ENCODE measurements at regions not wholly inside any gene's neighbourhood (a gene's known extent, or its start where the extent isn't known, plus 50 kb on each side); places are given as distances from the start of the nearest gene placed in this dataset.

DNA sequence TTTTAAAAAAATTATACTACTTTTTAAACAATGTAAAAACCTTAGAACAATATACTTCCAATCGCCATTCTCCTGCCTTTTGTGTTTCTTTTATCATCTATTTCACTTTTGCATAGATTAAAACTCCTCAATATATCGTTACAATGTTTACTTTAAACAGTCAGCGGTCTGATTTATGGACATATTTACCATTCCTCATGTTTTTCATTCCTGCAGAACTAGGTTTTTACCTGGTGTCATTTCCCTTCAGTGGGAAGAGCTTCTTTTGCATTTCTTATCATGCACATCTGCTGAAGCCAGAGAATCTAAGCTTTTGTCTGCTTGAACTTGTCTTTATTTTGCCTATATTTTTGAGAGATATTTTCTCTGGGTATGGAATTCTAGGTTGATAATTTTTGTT lies 277.4 kb upstream of the PLXNA2 start:
- TF ChIP-seq, protein P1, sequence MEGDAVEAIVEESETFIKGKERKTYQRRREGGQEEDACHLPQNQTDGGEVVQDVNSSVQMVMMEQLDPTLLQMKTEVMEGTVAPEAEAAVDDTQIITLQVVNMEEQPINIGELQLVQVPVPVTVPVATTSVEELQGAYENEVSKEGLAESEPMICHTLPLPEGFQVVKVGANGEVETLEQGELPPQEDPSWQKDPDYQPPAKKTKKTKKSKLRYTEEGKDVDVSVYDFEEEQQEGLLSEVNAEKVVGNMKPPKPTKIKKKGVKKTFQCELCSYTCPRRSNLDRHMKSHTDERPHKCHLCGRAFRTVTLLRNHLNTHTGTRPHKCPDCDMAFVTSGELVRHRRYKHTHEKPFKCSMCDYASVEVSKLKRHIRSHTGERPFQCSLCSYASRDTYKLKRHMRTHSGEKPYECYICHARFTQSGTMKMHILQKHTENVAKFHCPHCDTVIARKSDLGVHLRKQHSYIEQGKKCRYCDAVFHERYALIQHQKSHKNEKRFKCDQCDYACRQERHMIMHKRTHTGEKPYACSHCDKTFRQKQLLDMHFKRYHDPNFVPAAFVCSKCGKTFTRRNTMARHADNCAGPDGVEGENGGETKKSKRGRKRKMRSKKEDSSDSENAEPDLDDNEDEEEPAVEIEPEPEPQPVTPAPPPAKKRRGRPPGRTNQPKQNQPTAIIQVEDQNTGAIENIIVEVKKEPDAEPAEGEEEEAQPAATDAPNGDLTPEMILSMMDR (conservative IDR thresholded peaks at IDR 0.05 in 1 of 2, IDR thresholded peaks at IDR 0.05 in 1 of 2; ENCODE audit: extremely low read depth in 1 of 2, insufficient read depth in 1 of 2, low read depth in 1 of 2, low read length in 2 of 2) = no peak
- no peak for TF ChIP-seq EZH2 (IDR thresholded peaks at IDR 0.05; ENCODE audit: borderline replicate concordance, low read length)
